ENCODE measurements at regions not wholly inside any gene's neighbourhood (a gene's known extent, or its start where the extent isn't known, plus 50 kb on each side); places are given as distances from the start of the nearest gene placed in this dataset.

GRCh38 chr1:222967466-222968240, 152.8 kb downstream of the DISP1 start:
- ChIA-PET POLR2A (ENCODE audit: low non-redundant PET) (no interaction called here), CTCF (no interaction called here)
- TF ChIP-seq, protein P1, sequence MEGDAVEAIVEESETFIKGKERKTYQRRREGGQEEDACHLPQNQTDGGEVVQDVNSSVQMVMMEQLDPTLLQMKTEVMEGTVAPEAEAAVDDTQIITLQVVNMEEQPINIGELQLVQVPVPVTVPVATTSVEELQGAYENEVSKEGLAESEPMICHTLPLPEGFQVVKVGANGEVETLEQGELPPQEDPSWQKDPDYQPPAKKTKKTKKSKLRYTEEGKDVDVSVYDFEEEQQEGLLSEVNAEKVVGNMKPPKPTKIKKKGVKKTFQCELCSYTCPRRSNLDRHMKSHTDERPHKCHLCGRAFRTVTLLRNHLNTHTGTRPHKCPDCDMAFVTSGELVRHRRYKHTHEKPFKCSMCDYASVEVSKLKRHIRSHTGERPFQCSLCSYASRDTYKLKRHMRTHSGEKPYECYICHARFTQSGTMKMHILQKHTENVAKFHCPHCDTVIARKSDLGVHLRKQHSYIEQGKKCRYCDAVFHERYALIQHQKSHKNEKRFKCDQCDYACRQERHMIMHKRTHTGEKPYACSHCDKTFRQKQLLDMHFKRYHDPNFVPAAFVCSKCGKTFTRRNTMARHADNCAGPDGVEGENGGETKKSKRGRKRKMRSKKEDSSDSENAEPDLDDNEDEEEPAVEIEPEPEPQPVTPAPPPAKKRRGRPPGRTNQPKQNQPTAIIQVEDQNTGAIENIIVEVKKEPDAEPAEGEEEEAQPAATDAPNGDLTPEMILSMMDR (conservative IDR thresholded peaks at IDR 0.05; ENCODE audit: low read depth), result no peak
- no peak for DNase-seq (ENCODE audit: low spot score)
- H3K27ac ChIP-seq, result no peak overlapping the region

DNA sequence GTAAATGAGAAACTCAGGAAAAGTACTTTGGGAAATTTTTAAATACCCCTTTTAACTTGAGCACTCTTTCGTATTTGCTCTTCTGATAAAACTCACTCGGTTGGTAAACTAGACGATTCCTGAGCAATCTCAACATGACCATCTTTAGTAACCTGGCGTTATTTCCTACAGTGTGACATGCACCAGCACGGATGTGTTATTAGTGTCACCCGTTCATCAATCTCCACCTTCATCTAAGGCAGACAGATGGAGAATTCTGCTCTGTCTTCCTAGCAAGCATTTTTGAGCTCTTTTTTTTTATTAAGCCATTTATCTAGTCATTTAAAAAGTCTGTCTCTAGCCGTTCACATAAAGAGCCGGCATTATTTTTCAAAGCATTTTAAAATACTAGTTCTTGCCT, 155.2 kb downstream of the DISP1 start:
- CTCF ChIA-PET, result no interaction called here

GRCh38 chr1:222970711-222971110, 155.9 kb downstream of the DISP1 start:
- no peak overlapping the region for H3K27ac ChIP-seq
- ChIA-PET CTCF (interaction anchor here (0.7 to 0.8 kb wide), 2 partner anchors 41 to 285 kb away, joined by 3 to 4 read pairs; no protein-coding TSS in a partner anchor), POLR2A (ENCODE audit: low non-redundant PET) (no interaction called here)
- DNase-seq (ENCODE audit: low spot score), result no peak
- TF ChIP-seq, protein P1 (conservative IDR thresholded peaks at IDR 0.05; ENCODE audit: low read depth), result no peak

More for the DNA sequence above, 155.2 kb downstream of the DISP1 start:
- POLR2A ChIA-PET (ENCODE audit: low non-redundant PET), result no interaction called here
- no peak overlapping the region for H3K27ac ChIP-seq
- TF ChIP-seq, protein P1 (conservative IDR thresholded peaks at IDR 0.05; ENCODE audit: low read depth), result no peak
- DNase-seq (ENCODE audit: low spot score), result no peak

DNA sequence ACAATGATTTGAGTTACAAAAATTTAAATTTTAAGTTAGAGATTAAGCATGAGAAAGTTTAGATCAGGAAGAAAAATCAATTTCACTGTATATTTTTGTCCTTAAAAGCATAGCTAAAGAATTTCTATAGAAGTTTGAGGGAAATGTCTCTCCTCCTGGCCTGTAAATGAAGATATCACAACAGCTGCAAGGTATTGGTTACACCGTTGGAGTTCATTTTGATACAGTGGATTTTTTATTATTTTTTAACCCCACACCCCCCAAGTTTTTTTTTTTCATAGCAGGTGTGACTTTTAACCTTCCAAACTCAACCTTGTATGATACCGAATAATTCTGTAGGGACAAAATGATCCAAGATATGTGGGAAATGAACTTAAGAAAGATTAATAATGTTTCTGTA, 156.3 kb downstream of the DISP1 start:
- ChIA-PET CTCF (interaction anchor here (0.6 to 0.8 kb wide), 3 partner anchors 42 to 286 kb away, joined by 3 to 4 read pairs (median 3); no protein-coding TSS in a partner anchor), POLR2A (ENCODE audit: low non-redundant PET) (interaction anchor here (0.7 kb wide), 1 partner anchor 61 kb away, joined by 6 read pairs; no protein-coding TSS in a partner anchor)
- DNase-seq (ENCODE audit: low spot score), result no peak
- TF ChIP-seq, protein P1 (conservative IDR thresholded peaks at IDR 0.05; ENCODE audit: low read depth), result no peak
- no peak overlapping the region for H3K27ac ChIP-seq

DNA sequence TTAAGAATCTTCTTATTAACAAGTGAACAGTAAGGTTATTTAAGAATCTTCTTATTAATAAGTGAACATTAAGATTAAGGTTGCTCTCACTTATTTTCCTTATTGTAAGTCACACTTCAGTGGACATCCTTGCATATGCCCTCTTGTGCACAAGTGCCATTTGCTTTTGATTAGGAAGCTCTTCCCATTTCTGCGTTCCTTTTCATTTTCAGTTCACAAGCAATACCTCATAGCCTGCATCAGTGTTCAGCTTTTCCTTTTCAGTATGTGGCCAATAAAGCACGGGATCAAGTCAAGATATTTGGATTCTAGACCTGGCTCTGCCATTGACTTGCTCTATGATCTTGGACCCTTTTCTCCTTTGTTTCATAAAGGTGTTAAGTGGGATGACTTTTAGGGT, 158.7 kb downstream of the DISP1 start:
- ChIA-PET CTCF (no interaction called here), POLR2A (ENCODE audit: low non-redundant PET) (no interaction called here)
- TF ChIP-seq, protein P1 (conservative IDR thresholded peaks at IDR 0.05; ENCODE audit: low read depth), result no peak
- no peak overlapping the region for H3K27ac ChIP-seq
- no peak for DNase-seq (ENCODE audit: low spot score)

- CTCF ChIA-PET, result interaction anchor here (1.0 kb wide), 1 partner anchor 116 kb away, joined by 3 read pairs; no protein-coding TSS in a partner anchor
- no peak overlapping the region for H3K27ac ChIP-seq
- DNase-seq (ENCODE audit: low spot score), result no peak
- POLR2A ChIA-PET (ENCODE audit: low non-redundant PET), result no interaction called here
- TF ChIP-seq, protein P1 (conservative IDR thresholded peaks at IDR 0.05; ENCODE audit: low read depth), result no peak
Observed at GRCh38 chr1:222974496-222974895, 159.7 kb downstream of the DISP1 start.
